ENCODE measurements at regions not wholly inside any gene's neighbourhood (a gene's known extent, or its start where the extent isn't known, plus 50 kb on each side); places are given as distances from the start of the nearest gene placed in this dataset.

DNA sequence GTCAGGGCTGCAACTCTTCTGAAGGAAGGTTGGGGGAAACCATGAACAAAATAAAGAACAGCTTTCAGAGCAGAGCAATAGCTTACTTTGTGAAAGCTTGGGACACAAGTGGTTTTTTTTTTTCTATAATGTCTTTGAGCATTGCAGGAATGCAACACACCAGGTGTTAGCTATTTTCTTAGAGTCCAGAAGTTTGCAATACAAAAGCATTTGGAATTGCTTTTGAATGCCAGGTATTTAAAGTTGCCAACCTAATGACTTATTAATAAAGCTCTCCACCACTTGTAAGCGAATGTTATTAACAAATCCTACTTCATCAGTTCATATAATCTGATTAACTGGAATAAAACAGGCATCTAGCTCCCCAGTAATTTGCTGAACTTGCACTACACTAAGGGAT is 172.6 kb downstream of the NUFIP1 start:
- in situ Hi-C loops (cut with HindIII; ENCODE audit: low pct_ligation_motif_present, low sequenced_read_pairs), result no loop called here
- Histone ChIP-seq H3K27me3 (replicated peaks) (no peaks in the 10 kb centered on the region), H3K27ac (no peak overlapping the region), H3K4me3 (ENCODE audit: low read depth, low read length) (no peak overlapping the region), H3K36me3 (replicated peaks) (no peaks in the 10 kb centered on the region)
- TF ChIP-seq, protein P1, sequence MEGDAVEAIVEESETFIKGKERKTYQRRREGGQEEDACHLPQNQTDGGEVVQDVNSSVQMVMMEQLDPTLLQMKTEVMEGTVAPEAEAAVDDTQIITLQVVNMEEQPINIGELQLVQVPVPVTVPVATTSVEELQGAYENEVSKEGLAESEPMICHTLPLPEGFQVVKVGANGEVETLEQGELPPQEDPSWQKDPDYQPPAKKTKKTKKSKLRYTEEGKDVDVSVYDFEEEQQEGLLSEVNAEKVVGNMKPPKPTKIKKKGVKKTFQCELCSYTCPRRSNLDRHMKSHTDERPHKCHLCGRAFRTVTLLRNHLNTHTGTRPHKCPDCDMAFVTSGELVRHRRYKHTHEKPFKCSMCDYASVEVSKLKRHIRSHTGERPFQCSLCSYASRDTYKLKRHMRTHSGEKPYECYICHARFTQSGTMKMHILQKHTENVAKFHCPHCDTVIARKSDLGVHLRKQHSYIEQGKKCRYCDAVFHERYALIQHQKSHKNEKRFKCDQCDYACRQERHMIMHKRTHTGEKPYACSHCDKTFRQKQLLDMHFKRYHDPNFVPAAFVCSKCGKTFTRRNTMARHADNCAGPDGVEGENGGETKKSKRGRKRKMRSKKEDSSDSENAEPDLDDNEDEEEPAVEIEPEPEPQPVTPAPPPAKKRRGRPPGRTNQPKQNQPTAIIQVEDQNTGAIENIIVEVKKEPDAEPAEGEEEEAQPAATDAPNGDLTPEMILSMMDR (IDR thresholded peaks at IDR 0.05; ENCODE audit: low read depth, low read length, missing control alignments), result no peak
- no peak for DNase-seq

DNA sequence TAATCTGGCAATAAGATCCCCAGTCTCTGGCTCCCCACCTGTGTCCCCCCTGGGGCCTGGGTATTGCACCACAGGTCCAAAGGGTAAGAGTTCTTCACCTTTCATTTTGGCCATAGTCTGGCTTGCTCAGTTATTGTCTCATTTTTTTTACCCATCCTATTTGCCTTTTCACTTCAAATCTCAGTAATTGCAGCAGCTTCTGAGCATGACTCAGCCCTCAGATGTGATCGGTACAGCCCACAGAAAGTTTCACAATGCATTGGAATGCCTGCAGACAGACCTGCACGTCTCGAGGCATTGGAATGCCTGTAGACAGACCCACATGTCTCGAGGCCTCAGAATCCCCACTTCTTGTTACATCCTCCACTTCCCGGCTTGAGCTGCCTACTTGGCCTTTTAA is 173.6 kb downstream of the NUFIP1 start:
- no peaks in the 10 kb centered on the region for H3K36me3 ChIP-seq (replicated peaks)
- H3K4me3 ChIP-seq (ENCODE audit: low read depth, low read length), result no peak overlapping the region
- peak; percentile 96 for DNase-seq
- no peaks in the 10 kb centered on the region for H3K27me3 ChIP-seq (replicated peaks)
- in situ Hi-C loops (cut with HindIII; ENCODE audit: low pct_ligation_motif_present, low sequenced_read_pairs), result no loop called here
- TF ChIP-seq, protein P1 (IDR thresholded peaks at IDR 0.05; ENCODE audit: low read depth, low read length, missing control alignments), result no peak
- H3K27ac ChIP-seq, result peak overlapping the region; percentile 50

DNA sequence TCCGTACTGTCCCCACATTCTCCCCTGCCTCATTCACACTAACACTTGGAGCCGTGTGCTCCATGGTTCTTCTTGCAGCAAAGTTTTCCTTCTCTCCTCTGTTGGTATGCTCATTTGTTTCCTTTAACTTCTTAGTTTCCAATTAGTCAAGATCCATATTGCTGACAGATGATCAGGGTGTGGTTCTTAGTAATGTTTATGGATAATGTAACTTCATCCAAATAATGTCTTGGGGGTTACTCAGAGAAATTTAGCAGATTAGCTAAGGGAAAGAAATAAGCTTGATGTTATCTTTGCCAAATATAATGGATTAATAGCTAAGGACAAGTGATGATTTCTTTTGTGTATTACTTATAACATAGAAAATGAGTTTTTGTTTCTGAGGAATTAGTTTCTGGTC is 174.4 kb downstream of the NUFIP1 start:
- no peak for DNase-seq
- in situ Hi-C loops (cut with HindIII; ENCODE audit: low pct_ligation_motif_present, low sequenced_read_pairs), result no loop called here
- TF ChIP-seq, protein P1 (IDR thresholded peaks at IDR 0.05; ENCODE audit: low read depth, low read length, missing control alignments), result no peak
- no peak overlapping the region for H3K4me3 ChIP-seq (ENCODE audit: low read depth, low read length)
- H3K27me3 ChIP-seq (replicated peaks), result no peaks in the 10 kb centered on the region
- no peaks in the 10 kb centered on the region for H3K36me3 ChIP-seq (replicated peaks)
- H3K27ac ChIP-seq, result no peak overlapping the region

DNA sequence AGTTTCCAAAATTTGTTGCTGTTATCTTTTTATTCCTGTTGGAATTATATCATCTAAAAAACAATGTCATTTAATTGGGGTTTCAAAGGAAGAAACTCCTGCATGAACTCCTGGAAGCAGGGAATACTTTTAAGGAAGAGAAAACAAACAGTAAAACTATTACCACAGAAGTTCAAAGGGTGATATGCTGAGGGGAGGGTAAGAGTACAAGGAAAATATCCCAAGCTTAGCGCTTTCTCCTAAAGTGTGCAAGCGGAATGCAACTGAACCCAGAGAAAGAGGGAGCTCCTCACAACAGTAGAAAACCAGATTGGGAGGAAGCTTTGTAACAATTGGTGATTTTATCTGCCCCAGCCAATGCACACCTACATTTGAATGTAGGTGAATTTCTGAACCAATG is 175.1 kb downstream of the NUFIP1 start:
- in situ Hi-C loops (cut with HindIII; ENCODE audit: low pct_ligation_motif_present, low sequenced_read_pairs), result no loop called here
- no peak for DNase-seq
- H3K27me3 ChIP-seq (replicated peaks), result no peaks in the 10 kb centered on the region
- H3K36me3 ChIP-seq (replicated peaks), result no peaks in the 10 kb centered on the region
- TF ChIP-seq, protein P1 (IDR thresholded peaks at IDR 0.05; ENCODE audit: low read depth, low read length, missing control alignments), result no peak
- H3K27ac ChIP-seq, result no peak overlapping the region
- H3K4me3 ChIP-seq (ENCODE audit: low read depth, low read length), result no peak overlapping the region

DNA sequence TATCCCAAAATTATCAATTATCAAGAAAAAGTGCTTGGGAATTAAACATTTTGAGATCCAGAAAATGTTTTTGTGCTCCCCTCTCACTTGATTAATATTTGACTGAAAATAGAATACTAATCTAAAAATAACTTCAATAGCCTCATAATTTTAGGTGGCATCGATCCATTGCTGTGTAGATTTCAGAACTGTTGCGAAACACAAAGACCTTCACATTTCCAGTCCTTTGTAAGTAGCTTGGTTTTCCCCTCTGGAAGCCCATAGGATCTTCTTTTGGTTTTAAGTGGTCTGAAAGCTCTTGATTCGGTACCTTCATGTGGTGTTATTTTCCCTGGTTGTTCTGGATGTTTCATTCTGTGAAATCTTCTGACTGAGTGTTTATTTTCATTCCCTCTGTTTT is 176.5 kb downstream of the NUFIP1 start:
- no peak for DNase-seq
- TF ChIP-seq, protein P1 (IDR thresholded peaks at IDR 0.05; ENCODE audit: low read depth, low read length, missing control alignments), result no peak
- no peak overlapping the region for H3K4me3 ChIP-seq (ENCODE audit: low read depth, low read length)
- peak overlapping the region; percentile 36 for H3K27ac ChIP-seq
- no peaks in the 10 kb centered on the region for H3K27me3 ChIP-seq (replicated peaks)
- in situ Hi-C loops (cut with HindIII; ENCODE audit: low pct_ligation_motif_present, low sequenced_read_pairs), result no loop called here
- H3K36me3 ChIP-seq (replicated peaks), result no peaks in the 10 kb centered on the region

DNA sequence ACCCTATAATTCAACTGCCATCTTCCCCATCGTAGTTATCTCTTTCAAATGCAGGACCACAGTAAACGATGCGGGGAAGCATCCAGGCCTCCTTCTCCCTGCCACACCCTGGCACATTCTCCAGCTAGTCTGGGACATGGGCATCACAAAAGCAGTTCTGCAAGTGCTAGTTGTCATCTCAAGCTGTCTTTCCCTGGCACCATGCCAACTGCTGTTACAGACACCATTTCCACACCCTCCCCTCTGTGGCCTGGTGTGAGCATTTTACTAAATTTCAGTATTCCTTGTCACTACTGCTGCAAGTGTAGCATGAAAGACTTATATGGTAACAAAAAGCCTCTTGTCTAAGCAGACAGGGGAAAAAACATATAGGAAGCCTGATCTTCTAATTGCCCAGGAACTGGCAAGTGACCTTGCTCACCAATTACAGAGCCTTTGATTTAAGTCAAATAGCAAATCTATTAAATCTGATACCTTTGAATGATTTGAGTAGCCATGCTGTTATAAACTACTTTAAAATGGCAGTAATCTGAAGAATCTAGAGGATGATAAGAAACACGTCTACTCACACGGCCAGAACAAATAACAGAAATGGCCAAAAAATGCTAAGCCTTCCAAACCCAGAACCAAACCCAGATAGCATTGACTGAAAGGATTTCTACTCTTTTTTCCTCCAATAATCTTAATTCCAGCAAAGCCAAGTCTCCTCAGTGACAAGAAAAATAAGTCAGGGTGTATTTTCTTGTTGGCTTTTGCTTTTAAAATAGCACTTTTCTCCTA is 179.0 kb downstream of the NUFIP1 start:
- in situ Hi-C loops (cut with HindIII; ENCODE audit: low pct_ligation_motif_present, low sequenced_read_pairs), result no loop called here
- Histone ChIP-seq H3K4me3 (ENCODE audit: low read depth, low read length) (no peak overlapping the region), H3K27ac (peak overlapping the region; percentile 66), H3K36me3 (replicated peaks) (no peaks in the 10 kb centered on the region), H3K27me3 (replicated peaks) (no peaks in the 10 kb centered on the region)
- DNase-seq, result peak; percentile 44
- TF ChIP-seq, protein P1 (IDR thresholded peaks at IDR 0.05; ENCODE audit: low read depth, low read length, missing control alignments), result no peak
